Coronary artery (tissue), 2 donors: ENCODE measurements at regions not wholly inside any gene's neighbourhood (a gene's known extent, or its start where the extent isn't known, plus 50 kb on each side); places are given as distances from the start of the nearest gene placed in this dataset.

Experiments used
- DNase-seq: peaks from one replicate; pipeline ENCODE4 v3.0.0-alpha.2; 2017; ENCODE audit warnings: low spot score
- H3K27ac ChIP-seq, 2 donors: fragments of 200-600 bp; sonication (generic); one replicate each; pipeline ENCODE4 v1.5.1; 2016 to 2019
- H3K4me3 ChIP-seq: fragments of 200-600 bp; sonication (generic); 2 replicates; pipeline ENCODE4 v1.5.1; 2016; ENCODE audit warnings: mild to moderate bottlenecking, moderate library complexity
- CTCF ChIP-seq: fragments of 200-600 bp; sonication (generic); IDR thresholded peaks from one replicate; pipeline ENCODE4 v1.5.1; 2019; ENCODE audit warnings: antibody characterized with exemption

DNA sequence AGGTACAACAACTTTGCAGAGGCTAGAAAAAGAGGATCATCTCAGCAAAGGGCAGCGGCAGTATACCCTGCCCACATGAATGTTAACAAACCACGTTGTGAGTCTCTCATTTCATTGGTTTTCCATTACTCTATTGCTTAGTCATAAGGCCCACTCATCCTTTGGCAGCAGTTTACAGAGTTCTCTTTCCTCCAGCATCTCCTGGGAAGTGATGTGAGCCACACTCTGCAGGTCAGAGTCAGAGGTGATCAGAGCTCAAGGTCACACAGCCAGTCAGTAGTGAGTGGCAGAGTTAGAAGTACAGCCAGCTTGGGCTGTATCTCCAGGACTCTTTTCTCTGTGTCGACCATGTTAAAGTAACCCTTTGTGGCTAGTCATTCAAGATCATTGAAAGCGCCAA, 599.6 kb upstream of the GRAMD2B start:
- no peak for DNase-seq
- no peak for TF ChIP-seq CTCF
- H3K27ac ChIP-seq = no peak overlapping the region
- no peak overlapping the region for H3K4me3 ChIP-seq

GRCh38 chr5:125826214-125826613, 597.0 kb upstream of the GRAMD2B start:
- H3K4me3 ChIP-seq = no peak overlapping the region
- TF ChIP-seq CTCF = no peak
- DNase-seq = no peak
- H3K27ac ChIP-seq = no peak overlapping the region

DNA sequence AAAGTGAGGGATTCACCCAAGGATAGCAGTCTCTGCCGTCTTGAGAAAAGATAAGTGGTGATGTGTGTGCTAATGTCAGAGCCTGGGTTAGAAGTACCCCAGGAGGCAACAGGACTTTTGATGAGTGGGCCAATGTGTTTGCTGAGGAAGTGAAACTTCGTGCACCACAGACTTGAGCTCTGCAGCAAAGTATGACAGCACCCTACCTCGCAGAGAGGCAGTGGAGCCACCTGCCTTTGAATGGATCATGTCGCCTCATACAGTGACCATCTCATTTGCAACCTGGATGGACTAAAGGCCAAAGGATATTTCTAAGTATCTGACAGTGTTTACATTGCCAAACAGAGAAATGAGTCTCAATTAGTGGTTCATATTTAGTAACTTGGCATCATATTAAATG, 593.9 kb upstream of the GRAMD2B start:
- no peak overlapping the region for H3K27ac ChIP-seq

GRCh38 chr5:125833398-125833797, 589.8 kb upstream of the GRAMD2B start:
- TF ChIP-seq CTCF = no peak
- DNase-seq = no peak
- Histone ChIP-seq H3K27ac (no peak overlapping the region), H3K4me3 (no peak overlapping the region)

More for the DNA sequence above, 593.9 kb upstream of the GRAMD2B start:
- TF ChIP-seq CTCF = no peak
- no peak overlapping the region for H3K4me3 ChIP-seq
- no peak for DNase-seq

- Histone ChIP-seq H3K27ac (no peak overlapping the region), H3K4me3 (no peak overlapping the region)
- TF ChIP-seq CTCF = no peak
- no peak for DNase-seq
Measured at GRCh38 chr5:125834438-125835115, 588.6 kb upstream of the GRAMD2B start.

DNA sequence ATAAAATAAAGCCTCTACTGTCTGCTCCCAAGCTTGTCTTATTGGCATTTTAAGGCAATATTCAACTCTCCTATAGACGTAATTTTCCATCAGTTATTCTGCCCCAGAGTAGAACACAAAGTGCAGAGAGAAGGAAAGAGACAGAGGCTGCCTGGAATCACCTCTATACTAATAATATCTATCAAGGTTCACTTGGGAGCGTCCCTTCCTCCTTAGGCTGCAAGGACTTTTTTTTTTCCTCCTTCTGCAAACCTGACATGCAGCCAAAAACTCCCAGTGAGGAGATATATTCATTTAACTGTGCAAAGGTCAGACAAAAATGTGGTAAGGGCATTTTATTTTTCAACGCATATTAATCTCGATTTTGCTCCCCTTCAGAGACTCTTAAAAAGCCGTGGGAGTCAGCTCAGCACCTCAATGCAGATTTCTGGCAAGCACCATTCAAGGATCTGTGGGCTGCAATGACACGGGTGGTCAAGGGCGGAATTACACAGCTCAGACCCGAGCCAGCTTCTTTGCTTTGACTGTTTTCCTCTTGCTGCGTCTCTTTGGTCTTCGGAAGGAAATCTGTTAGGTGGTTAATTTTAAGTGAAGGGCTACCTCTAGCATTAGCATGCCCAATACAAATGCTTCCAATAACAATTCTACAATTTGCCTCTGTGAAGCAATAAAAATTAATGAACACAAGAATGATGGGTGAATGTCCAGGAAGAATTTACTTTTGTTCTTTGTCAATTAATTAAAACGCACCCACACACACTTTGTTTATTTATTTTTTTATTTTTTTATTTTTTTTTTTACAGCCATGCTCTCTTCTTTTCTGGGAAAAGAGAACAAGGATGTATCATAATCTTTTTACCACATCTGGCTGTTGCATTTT, 587.7 kb upstream of the GRAMD2B start:
- TF ChIP-seq CTCF = peak; percentile 33
- no peak for DNase-seq
- Histone ChIP-seq H3K27ac (no peak overlapping the region), H3K4me3 (peak overlapping the region; percentile 28)
